HL-60 (cell line): ENCODE measurements at regions not wholly inside any gene's neighbourhood (a gene's known extent, or its start where the extent isn't known, plus 50 kb on each side); places are given as distances from the start of the nearest gene placed in this dataset.

Experiments
- DNase-seq, 2 experiments: peaks; one replicate each; pipeline ENCODE4 v3.0.0-alpha.2; 2010 to 2020; ENCODE audit warnings: low read depth in 1 of 2, low spot score in 1 of 2
- H3K27ac ChIP-seq: fragments of 250-450 bp; sonication (Bioruptor Pico); replicated peaks from 2 replicates; pipeline ENCODE4 v1.5.1; 2020; ENCODE audit warnings: mild to moderate bottlenecking, moderate library complexity
- H3K27me3 ChIP-seq: fragments of 250-450 bp; sonication (Bioruptor Pico); 2 replicates; pipeline ENCODE4 v1.5.1; 2021; ENCODE audit warnings: mild to moderate bottlenecking, moderate library complexity; ENCODE audit not compliant: insufficient read depth, poor library complexity, severe bottlenecking
- H3K4me3 ChIP-seq: replicated peaks from 2 replicates; pipeline ENCODE4 v1.5.1; 2011; ENCODE audit warnings: mild to moderate bottlenecking, control low read depth, low read length; ENCODE audit not compliant: insufficient read depth
- GABPA ChIP-seq: IDR thresholded peaks from 2 replicates; pipeline ENCODE4 v1.6.1; 2012; ENCODE audit warnings: low read depth
- POLR2AphosphoS5 ChIP-seq: IDR thresholded peaks from 2 replicates; pipeline ENCODE4 v1.6.1; 2012; ENCODE audit warnings: low read depth
- SPI1 ChIP-seq: IDR thresholded peaks from 2 replicates; pipeline ENCODE4 v1.6.1; 2012; ENCODE audit warnings: low read depth, mild to moderate bottlenecking, borderline replicate concordance
- TF ChIP-seq, protein P1 (sequence below): IDR thresholded peaks from one replicate; pipeline ENCODE4 v1.5.1; 2011; ENCODE audit warnings: low read length, control low read depth, inconsistent platforms; ENCODE audit not compliant: insufficient read depth
- TF ChIP-seq, protein P2 (sequence below): IDR thresholded peaks from 2 replicates; pipeline ENCODE4 v1.6.1; 2012; ENCODE audit warnings: low read depth; ENCODE audit not compliant: insufficient replicate concordance

DNA sequence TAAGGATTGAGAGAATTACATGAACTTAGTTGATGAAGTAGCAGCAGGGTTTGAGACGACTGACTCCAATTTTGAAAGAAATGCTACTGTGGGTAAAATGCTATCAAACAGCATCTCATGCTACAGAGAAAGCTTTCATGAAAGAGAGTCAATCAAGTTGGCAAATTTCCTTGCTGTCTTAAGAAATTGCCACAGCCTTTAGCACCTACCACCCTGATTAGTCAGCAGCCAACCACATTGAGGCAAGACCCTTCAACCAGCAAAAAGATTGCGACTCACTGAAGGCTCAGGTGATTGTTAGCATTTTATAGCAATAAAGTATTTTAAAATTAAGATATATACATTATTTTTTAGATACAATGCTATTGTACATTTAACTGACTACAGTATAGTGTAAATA, 80.9 kb downstream of the RAP2B start:
- H3K4me3 ChIP-seq, result no peak overlapping the region
- no peak overlapping the region for H3K27ac ChIP-seq
- TF ChIP-seq SPI1, result no peak
- TF ChIP-seq POLR2AphosphoS5, result no peak
- TF ChIP-seq, protein P1, sequence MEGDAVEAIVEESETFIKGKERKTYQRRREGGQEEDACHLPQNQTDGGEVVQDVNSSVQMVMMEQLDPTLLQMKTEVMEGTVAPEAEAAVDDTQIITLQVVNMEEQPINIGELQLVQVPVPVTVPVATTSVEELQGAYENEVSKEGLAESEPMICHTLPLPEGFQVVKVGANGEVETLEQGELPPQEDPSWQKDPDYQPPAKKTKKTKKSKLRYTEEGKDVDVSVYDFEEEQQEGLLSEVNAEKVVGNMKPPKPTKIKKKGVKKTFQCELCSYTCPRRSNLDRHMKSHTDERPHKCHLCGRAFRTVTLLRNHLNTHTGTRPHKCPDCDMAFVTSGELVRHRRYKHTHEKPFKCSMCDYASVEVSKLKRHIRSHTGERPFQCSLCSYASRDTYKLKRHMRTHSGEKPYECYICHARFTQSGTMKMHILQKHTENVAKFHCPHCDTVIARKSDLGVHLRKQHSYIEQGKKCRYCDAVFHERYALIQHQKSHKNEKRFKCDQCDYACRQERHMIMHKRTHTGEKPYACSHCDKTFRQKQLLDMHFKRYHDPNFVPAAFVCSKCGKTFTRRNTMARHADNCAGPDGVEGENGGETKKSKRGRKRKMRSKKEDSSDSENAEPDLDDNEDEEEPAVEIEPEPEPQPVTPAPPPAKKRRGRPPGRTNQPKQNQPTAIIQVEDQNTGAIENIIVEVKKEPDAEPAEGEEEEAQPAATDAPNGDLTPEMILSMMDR, result no peak
- TF ChIP-seq GABPA, result no peak
- TF ChIP-seq, protein P2, sequence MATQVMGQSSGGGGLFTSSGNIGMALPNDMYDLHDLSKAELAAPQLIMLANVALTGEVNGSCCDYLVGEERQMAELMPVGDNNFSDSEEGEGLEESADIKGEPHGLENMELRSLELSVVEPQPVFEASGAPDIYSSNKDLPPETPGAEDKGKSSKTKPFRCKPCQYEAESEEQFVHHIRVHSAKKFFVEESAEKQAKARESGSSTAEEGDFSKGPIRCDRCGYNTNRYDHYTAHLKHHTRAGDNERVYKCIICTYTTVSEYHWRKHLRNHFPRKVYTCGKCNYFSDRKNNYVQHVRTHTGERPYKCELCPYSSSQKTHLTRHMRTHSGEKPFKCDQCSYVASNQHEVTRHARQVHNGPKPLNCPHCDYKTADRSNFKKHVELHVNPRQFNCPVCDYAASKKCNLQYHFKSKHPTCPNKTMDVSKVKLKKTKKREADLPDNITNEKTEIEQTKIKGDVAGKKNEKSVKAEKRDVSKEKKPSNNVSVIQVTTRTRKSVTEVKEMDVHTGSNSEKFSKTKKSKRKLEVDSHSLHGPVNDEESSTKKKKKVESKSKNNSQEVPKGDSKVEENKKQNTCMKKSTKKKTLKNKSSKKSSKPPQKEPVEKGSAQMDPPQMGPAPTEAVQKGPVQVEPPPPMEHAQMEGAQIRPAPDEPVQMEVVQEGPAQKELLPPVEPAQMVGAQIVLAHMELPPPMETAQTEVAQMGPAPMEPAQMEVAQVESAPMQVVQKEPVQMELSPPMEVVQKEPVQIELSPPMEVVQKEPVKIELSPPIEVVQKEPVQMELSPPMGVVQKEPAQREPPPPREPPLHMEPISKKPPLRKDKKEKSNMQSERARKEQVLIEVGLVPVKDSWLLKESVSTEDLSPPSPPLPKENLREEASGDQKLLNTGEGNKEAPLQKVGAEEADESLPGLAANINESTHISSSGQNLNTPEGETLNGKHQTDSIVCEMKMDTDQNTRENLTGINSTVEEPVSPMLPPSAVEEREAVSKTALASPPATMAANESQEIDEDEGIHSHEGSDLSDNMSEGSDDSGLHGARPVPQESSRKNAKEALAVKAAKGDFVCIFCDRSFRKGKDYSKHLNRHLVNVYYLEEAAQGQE, result no peak
- no peaks in the 10 kb centered on the region for H3K27me3 ChIP-seq
- peak in 1 of 2 experiments; percentile 33 for DNase-seq

DNA sequence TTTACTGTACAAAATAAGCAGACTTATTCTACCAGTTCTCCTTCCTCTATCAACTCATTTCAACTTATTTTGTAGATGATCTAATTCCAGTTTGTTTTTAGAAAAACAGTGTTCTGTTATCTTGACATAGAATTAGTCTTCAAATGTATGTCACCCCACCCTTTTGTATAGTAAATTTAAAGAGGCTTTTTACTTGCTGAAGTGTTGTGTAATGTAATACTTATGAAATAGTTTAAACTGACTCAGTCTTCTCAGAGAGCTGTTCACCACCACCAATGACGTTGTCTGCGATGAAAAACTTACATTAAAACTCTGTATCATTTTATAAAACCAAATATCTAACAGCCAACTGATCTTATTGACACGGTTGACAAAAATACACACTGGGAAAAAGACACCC, 82.9 kb downstream of the RAP2B start:
- H3K27me3 ChIP-seq, result no peaks in the 10 kb centered on the region
- peak in 1 of 2 experiments; percentile 66 for DNase-seq
- TF ChIP-seq, protein P1, result no peak
- TF ChIP-seq POLR2AphosphoS5 (no peak), SPI1 (no peak), GABPA (no peak)
- TF ChIP-seq, protein P2, result no peak
- H3K4me3 ChIP-seq, result no peak overlapping the region
- peak overlapping the region; percentile 6 for H3K27ac ChIP-seq

DNA sequence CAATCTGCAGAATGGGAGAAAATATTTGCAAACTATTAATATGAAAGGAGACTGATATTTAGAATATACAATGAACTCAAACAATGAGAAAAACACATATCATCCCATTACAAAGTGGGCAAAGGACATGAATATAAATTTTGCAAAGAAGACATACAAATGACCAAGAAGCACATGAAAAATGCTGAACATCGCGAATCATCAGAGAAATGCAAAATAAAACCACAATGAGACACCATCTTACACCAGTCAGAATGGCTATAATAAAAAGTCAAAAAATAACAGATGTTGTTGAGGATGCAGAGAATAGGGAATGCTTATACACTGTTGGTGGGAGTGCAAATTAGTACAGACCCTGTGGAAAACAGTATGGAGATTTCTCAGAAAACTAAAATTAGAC, 83.6 kb downstream of the RAP2B start:
- TF ChIP-seq POLR2AphosphoS5 (no peak), GABPA (no peak), SPI1 (no peak)
- TF ChIP-seq, protein P1, result no peak
- TF ChIP-seq, protein P2, result no peak
- Histone ChIP-seq H3K4me3 (no peak overlapping the region), H3K27ac (peak overlapping the region; percentile 6; the same call in 1 of the 2 replicates), H3K27me3 (no peaks in the 10 kb centered on the region)
- DNase-seq, result no peak
